ENCODE measurements at regions not wholly inside any gene's neighbourhood (a gene's known extent, or its start where the extent isn't known, plus 50 kb on each side); places are given as distances from the start of the nearest gene placed in this dataset.
"Not testable (repeated sequence)": the region's sequence is repeated elsewhere in the genome, so short reads cannot be mapped to it uniquely, and the experiment has no call there.

- no peak for DNase-seq (ENCODE audit: extremely low read depth, low read depth)
- TF ChIP-seq, protein P1, sequence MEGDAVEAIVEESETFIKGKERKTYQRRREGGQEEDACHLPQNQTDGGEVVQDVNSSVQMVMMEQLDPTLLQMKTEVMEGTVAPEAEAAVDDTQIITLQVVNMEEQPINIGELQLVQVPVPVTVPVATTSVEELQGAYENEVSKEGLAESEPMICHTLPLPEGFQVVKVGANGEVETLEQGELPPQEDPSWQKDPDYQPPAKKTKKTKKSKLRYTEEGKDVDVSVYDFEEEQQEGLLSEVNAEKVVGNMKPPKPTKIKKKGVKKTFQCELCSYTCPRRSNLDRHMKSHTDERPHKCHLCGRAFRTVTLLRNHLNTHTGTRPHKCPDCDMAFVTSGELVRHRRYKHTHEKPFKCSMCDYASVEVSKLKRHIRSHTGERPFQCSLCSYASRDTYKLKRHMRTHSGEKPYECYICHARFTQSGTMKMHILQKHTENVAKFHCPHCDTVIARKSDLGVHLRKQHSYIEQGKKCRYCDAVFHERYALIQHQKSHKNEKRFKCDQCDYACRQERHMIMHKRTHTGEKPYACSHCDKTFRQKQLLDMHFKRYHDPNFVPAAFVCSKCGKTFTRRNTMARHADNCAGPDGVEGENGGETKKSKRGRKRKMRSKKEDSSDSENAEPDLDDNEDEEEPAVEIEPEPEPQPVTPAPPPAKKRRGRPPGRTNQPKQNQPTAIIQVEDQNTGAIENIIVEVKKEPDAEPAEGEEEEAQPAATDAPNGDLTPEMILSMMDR (IDR thresholded peaks at IDR 0.05; ENCODE audit: low read depth, low read length), result no peak
These were observed 65.7 kb upstream of the PTPRK start for GRCh38 chr6:128586095-128586494.

- TF ChIP-seq, protein P1 (IDR thresholded peaks at IDR 0.05; ENCODE audit: low read depth, low read length), result no peak
These were observed 60.1 kb upstream of the PTPRK start for GRCh38 chr6:128580224-128581110.

GRCh38 chr6:128575254-128575653, 54.9 kb upstream of the PTPRK start:
- DNase-seq (ENCODE audit: extremely low read depth, low read depth), result not testable (repeated sequence)

More at GRCh38 chr6:128580224-128581110, 60.1 kb upstream of the PTPRK start:
- no peak for DNase-seq (ENCODE audit: extremely low read depth, low read depth)

GRCh38 chr6:128574402-128574801, 54.0 kb upstream of the PTPRK start:
- no peak for DNase-seq (ENCODE audit: extremely low read depth, low read depth)
- TF ChIP-seq, protein P1 (IDR thresholded peaks at IDR 0.05; ENCODE audit: low read depth, low read length), result no peak

- TF ChIP-seq, protein P1 (IDR thresholded peaks at IDR 0.05; ENCODE audit: low read depth, low read length), result no peak
- no peak for DNase-seq (ENCODE audit: extremely low read depth, low read depth)
These were observed 52.6 kb upstream of the PTPRK start for GRCh38 chr6:128573036-128573435.

DNA sequence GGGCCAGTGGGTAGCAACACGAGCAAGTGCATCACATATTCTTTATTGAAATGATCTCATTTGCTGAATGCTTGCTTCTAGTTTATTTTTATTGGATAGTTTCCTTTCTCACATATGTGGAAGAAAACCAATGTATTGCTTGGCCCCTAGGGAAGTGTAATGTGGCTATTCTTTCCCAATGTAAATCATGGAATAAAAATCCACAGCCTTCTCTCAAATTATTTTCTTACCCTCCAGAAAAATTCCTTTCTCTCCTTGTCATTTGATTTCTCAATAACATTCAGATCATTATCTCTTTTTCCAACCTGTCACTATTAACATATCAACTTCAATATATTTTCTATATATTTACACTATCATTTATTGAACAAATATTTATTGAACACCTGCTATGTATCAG, 51.9 kb upstream of the PTPRK start:
- no peak for DNase-seq (ENCODE audit: extremely low read depth, low read depth)

DNA sequence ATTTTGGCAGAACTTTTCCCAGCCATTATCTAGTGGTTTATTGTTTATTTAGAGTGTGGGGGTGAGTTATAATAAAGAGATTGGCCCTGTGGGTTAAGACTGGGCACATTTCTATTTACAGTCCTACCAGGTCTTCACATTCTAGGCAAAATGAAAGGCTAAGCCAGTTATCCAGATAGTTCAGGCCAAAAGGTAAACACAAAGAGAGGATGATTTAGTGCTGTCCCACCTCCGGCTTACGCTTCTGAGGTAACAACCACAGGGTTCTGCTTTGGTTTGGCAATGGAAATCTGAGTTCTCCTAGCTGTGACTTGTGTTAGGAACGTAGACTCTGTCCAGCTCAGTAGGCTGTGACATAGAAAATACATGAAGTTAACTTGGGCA, 50.3 kb upstream of the PTPRK start:
- TF ChIP-seq, protein P1 (IDR thresholded peaks at IDR 0.05; ENCODE audit: low read depth, low read length), result no peak
- DNase-seq (ENCODE audit: extremely low read depth, low read depth), result no peak

More for the DNA sequence above, 51.9 kb upstream of the PTPRK start:
- TF ChIP-seq, protein P1 (IDR thresholded peaks at IDR 0.05; ENCODE audit: low read depth, low read length), result no peak

All from AG09319 (cell line).